ENCODE measurements at regions not wholly inside any gene's neighbourhood (a gene's known extent, or its start where the extent isn't known, plus 50 kb on each side); places are given as distances from the start of the nearest gene placed in this dataset.

DNA sequence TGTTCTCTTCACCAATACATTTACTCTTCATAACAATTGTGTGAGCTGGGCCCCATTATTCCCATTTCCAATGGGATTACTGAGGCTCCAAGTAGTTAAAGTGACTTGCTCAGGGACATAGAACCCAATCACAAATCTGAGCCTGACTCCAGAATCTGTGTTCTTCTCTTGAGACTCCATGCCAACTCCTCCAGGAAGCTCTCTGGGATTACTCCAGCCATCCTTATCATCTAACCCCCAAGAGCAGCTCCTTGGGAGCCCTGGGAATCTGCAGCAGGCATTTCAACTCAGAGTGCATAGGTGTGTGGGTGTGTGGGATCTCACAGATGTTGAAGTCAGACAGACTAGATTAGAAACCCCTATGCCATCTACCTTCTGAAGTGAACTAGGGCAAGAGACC lies 131.4 kb upstream of the BOD1 start:
- intact Hi-C loops (cut with DNase I) = no loop called here
- no peak overlapping the region for H3K4me3 ChIP-seq
- H3K4me1 ChIP-seq = no peaks in the 10 kb centered on the region
- ATAC-seq (no peak), DNase-seq (no peak)
- TF ChIP-seq, protein P1, sequence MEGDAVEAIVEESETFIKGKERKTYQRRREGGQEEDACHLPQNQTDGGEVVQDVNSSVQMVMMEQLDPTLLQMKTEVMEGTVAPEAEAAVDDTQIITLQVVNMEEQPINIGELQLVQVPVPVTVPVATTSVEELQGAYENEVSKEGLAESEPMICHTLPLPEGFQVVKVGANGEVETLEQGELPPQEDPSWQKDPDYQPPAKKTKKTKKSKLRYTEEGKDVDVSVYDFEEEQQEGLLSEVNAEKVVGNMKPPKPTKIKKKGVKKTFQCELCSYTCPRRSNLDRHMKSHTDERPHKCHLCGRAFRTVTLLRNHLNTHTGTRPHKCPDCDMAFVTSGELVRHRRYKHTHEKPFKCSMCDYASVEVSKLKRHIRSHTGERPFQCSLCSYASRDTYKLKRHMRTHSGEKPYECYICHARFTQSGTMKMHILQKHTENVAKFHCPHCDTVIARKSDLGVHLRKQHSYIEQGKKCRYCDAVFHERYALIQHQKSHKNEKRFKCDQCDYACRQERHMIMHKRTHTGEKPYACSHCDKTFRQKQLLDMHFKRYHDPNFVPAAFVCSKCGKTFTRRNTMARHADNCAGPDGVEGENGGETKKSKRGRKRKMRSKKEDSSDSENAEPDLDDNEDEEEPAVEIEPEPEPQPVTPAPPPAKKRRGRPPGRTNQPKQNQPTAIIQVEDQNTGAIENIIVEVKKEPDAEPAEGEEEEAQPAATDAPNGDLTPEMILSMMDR (IDR thresholded peaks at IDR 0.05) = no peak
- TF ChIP-seq POLR2A (IDR thresholded peaks at IDR 0.05) = no peak
- no peaks in the 10 kb centered on the region for H3K9me3 ChIP-seq
- H3K27me3 ChIP-seq = no peaks in the 10 kb centered on the region
- H3K36me3 ChIP-seq (replicated peaks in 1 of 2; ENCODE audit: insufficient read depth in 1 of 2, low read depth in 2 of 2) = no peaks in the 10 kb centered on the region
- no peak overlapping the region for H3K27ac ChIP-seq

DNA sequence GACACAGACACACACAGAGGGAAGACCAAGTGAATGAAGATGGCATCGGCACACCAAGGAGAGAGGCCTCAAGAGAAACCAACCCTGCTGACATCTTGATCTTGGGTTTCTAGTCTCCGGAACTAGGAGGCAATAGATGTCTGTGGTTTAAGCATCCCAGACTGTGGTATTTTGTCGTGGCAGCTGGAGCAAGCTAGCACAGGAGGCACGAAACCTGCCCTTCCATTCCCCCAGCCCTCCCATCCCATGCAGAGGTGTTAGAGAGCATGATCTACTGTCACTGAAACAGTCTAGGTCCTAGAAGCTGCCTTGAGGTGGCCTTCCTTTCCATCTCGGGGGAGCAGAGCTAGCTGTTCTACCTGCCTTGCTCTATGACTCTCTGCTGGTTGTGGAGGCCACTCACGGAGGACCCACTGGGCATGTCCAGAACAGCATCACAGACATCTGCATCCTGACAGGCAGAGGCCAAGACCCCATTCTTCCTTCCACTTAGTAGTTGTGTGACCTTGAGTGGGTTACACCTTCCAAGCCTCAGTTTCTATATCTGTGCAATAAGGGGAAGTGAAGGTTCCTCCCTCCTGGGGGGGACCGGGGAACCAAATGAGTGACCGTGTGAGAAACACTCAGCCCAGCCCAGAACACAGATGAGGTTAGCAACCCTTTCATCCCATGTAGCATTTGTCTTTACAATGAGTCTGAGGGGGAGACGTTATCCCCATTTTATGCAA lies 134.3 kb upstream of the BOD1 start:
- H3K27me3 ChIP-seq = no peaks in the 10 kb centered on the region
- WGBS, 2 donors = 89 to 90% methylated on average over 7 to 9 of the region's 9 CpGs
- no peaks in the 10 kb centered on the region for H3K4me1 ChIP-seq
- TF ChIP-seq POLR2A (IDR thresholded peaks at IDR 0.05) = no peak
- TF ChIP-seq, protein P1 (IDR thresholded peaks at IDR 0.05) = no peak
- no peak for ATAC-seq
- H3K4me3 ChIP-seq = no peak overlapping the region
- H3K9me3 ChIP-seq = no peaks in the 10 kb centered on the region
- H3K27ac ChIP-seq = no peak overlapping the region
- DNase-seq = no peak
- intact Hi-C loops (cut with DNase I) = no loop called here
- H3K36me3 ChIP-seq (replicated peaks in 1 of 2; ENCODE audit: insufficient read depth in 1 of 2, low read depth in 2 of 2) = no peaks in the 10 kb centered on the region

DNA sequence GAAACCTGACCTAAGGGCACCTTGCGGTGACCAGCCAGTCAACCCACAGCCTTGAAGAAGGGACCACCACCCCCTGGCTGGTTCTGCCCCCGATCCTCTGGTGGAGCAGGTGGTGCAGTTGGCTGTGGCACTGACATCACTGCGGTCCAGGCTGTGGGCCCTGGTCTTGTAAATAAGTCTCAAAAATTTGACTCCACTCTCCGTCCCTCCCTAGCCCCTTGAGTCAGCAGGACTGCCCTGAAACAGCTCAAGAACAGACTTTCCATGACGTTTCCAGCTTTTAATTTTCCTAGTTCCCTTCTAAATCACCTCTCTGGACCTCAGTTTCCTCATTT lies 134.8 kb upstream of the BOD1 start:
- intact Hi-C loops (cut with DNase I) = no loop called here
- DNase-seq (no peak), ATAC-seq (no peak)
- Histone ChIP-seq H3K4me1 (no peaks in the 10 kb centered on the region), H3K9me3 (no peaks in the 10 kb centered on the region), H3K27ac (no peak overlapping the region), H3K4me3 (no peak overlapping the region), H3K36me3 (replicated peaks in 1 of 2; ENCODE audit: insufficient read depth in 1 of 2, low read depth in 2 of 2) (no peaks in the 10 kb centered on the region), H3K27me3 (no peaks in the 10 kb centered on the region)
- WGBS, 2 donors = 86 to 91% methylated on average over 4 to 5 of the region's 5 CpGs
- TF ChIP-seq, protein P1 (IDR thresholded peaks at IDR 0.05) = no peak

DNA sequence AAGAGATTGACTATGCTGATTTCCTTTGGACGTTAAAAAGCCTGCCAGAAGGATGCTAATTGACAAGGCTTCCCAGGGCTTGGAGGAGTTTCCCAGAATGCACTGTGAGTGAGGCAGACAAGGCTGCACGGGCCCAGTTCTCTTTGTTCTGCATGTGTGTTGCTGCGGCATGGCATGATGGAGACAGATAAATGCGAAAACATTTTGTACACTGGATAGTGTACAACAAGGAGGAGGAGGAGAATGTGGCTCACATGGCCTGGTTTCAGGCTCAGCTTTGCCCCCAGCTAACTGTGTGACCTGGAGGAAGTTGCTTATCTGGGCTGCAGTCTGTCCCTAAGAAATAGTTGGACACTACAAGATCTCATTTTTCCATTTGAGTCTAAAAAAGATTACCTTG lies 135.5 kb upstream of the CPEB4 start:
- no peak for TF ChIP-seq POLR2A (IDR thresholded peaks at IDR 0.05)
- TF ChIP-seq, protein P1 (IDR thresholded peaks at IDR 0.05) = no peak
- intact Hi-C loops (cut with DNase I) = no loop called here
- H3K27ac ChIP-seq = no peak overlapping the region
- H3K27me3 ChIP-seq = no peaks in the 10 kb centered on the region
- H3K4me1 ChIP-seq = no peaks in the 10 kb centered on the region
- DNase-seq (no peak), ATAC-seq (no peak)
- H3K9me3 ChIP-seq = no peaks in the 10 kb centered on the region
- WGBS, 2 donors = 83 to 89% methylated on average over 4 of the region's 4 CpGs
- no peaks in the 10 kb centered on the region for H3K36me3 ChIP-seq (replicated peaks in 1 of 2; ENCODE audit: insufficient read depth in 1 of 2, low read depth in 2 of 2)
- no peak overlapping the region for H3K4me3 ChIP-seq

Data from body of pancreas (tissue), 4 donors.